GM23248 (cell line): ENCODE measurements at regions not wholly inside any gene's neighbourhood (a gene's known extent, or its start where the extent isn't known, plus 50 kb on each side); places are given as distances from the start of the nearest gene placed in this dataset.

Experiments used
- DNase-seq: peaks from one replicate; pipeline ENCODE4 v3.0.0-alpha.2; 2015
- H2AFZ ChIP-seq: fragments of 200-600 bp; sonication (generic); 2 replicates; pipeline ENCODE4 v1.6.1; 2016; ENCODE audit warnings: antibody characterized with exemption
- H3F3A ChIP-seq: fragments of 200-600 bp; sonication (generic); 2 replicates; pipeline ENCODE4 v1.6.1; 2016; ENCODE audit warnings: mild to moderate bottlenecking, antibody characterized with exemption, mixed run types; ENCODE audit not compliant: insufficient read depth
- H3K27ac ChIP-seq: fragments of 200-600 bp; sonication (generic); 2 replicates; pipeline ENCODE4 v1.5.1; 2016; ENCODE audit warnings: mild to moderate bottlenecking
- H3K27me3 ChIP-seq: fragments of 200-600 bp; sonication (generic); replicated peaks from 2 replicates; pipeline ENCODE4 v1.6.1; 2016; ENCODE audit warnings: mild to moderate bottlenecking; ENCODE audit not compliant: insufficient read depth
- H3K36me3 ChIP-seq: fragments of 200-600 bp; sonication (generic); 2 replicates; pipeline ENCODE4 v1.6.1; 2016; ENCODE audit warnings: low read depth, mild to moderate bottlenecking
- H3K4me1 ChIP-seq: fragments of 200-600 bp; sonication (generic); 2 replicates; pipeline ENCODE4 v1.6.1; 2016; ENCODE audit warnings: mild to moderate bottlenecking; ENCODE audit not compliant: insufficient read depth
- H3K4me2 ChIP-seq: fragments of 200-600 bp; sonication (generic); one replicate; pipeline ENCODE4 v1.6.1; 2016; ENCODE audit warnings: mild to moderate bottlenecking; ENCODE audit not compliant: unreplicated experiment
- H3K4me3 ChIP-seq: fragments of 200-600 bp; sonication (generic); 2 replicates; pipeline ENCODE4 v1.5.1; 2016; ENCODE audit warnings: mild to moderate bottlenecking
- H3K79me2 ChIP-seq: fragments of 200-600 bp; sonication (generic); 2 replicates; pipeline ENCODE4 v1.6.1; 2016; ENCODE audit warnings: mild to moderate bottlenecking; ENCODE audit not compliant: insufficient read depth
- H3K9ac ChIP-seq: fragments of 200-600 bp; sonication (generic); 2 replicates; pipeline ENCODE4 v1.6.1; 2016; ENCODE audit warnings: mild to moderate bottlenecking
- H3K9me2 ChIP-seq: fragments of 200-600 bp; sonication (generic); 2 replicates; pipeline ENCODE4 v1.6.1; 2016; ENCODE audit warnings: mixed run types, mild to moderate bottlenecking, moderate library complexity; ENCODE audit not compliant: insufficient read depth
- H3K9me3 ChIP-seq: fragments of 200-600 bp; sonication (generic); one replicate; pipeline ENCODE4 v1.6.1; 2017; ENCODE audit warnings: low read depth
- H4K20me1 ChIP-seq: fragments of 200-600 bp; sonication (generic); 2 replicates; pipeline ENCODE4 v1.6.0; 2016; ENCODE audit not compliant: insufficient read depth
- EZH2 ChIP-seq: fragments of 200-600 bp; sonication (generic); IDR thresholded peaks from 2 replicates; pipeline ENCODE4 v1.6.1; 2018; ENCODE audit warnings: antibody characterized with exemption, mild to moderate bottlenecking; ENCODE audit not compliant: insufficient read depth, poor library complexity, severe bottlenecking
- EZH2phosphoT487 ChIP-seq: fragments of 200-600 bp; sonication (generic); IDR thresholded peaks from 2 replicates; pipeline ENCODE4 v1.6.1; 2018; ENCODE audit warnings: antibody characterized with exemption, moderate library complexity, mild to moderate bottlenecking, low read depth; ENCODE audit not compliant: insufficient read depth
- WGBS, 2 experiments: methylation state at CpG; one replicate each; pipeline ENCODE4 v1.1.6; 2015 to 2017; ENCODE audit warnings: low lambda C conversion rate in 2 of 2, low coverage in 1 of 2; ENCODE audit errors: missing lambda C conversion rate in 2 of 2; 5-methylcytosine and 5-hydroxymethylcytosine counted together
- in situ Hi-C: fragments of 300-500 bp; cut with MboI; formaldehyde crosslinking; loops from 2 replicates; pipeline ENCODE4 v1.15.0; 2020

DNA sequence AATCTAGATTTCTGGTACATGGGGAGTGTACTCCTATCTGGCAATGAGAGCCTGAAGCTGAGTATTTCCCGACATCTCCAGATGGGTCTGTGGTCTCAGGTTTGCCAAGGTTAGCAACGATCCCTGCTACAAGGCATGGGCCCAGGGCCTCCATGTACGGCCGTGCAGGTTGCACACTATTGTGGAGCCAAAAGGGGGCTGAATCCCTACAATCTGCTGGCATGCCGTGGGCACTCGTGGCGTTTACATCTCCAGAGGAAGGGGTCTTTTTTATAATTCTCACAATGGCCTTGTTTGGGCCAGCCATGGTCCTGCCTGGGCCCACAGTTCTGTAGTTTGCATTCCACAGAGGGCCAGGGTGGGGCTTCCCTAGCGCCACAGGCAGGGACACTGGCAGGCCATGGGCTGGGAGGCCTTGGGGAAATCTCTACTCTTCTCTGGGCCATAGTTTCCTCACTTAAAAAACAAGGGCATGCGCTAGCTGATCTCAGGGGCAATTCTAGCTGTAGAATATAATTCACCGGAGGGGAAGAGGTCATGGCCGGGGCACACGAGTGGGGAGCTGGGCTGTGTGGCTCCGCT is 68.9 kb upstream of the TLE3 start:
- H3K4me2 ChIP-seq, result no peak overlapping the region
- WGBS, 2 experiments, result 91 to 93% methylated on average over 13 of the region's 13 CpGs
- H3K9ac ChIP-seq, result no peak overlapping the region
- H3K27ac ChIP-seq, result no peak overlapping the region
- no peak for DNase-seq
- no peaks in the 10 kb centered on the region for H3F3A ChIP-seq
- H3K4me1 ChIP-seq, result no peaks in the 10 kb centered on the region
- H3K9me2 ChIP-seq, result no peaks in the 10 kb centered on the region
- in situ Hi-C loops, result no loop called here
- no peak overlapping the region for H2AFZ ChIP-seq
- TF ChIP-seq EZH2 (no peak), EZH2phosphoT487 (no peak)
- H3K27me3 ChIP-seq, result peaks cover 3% of the 10 kb centered on the region; the same call in 1 of the 2 replicates
- no peaks in the 10 kb centered on the region for H4K20me1 ChIP-seq
- H3K79me2 ChIP-seq, result no peaks in the 10 kb centered on the region
- no peaks in the 10 kb centered on the region for H3K9me3 ChIP-seq
- no peaks in the 10 kb centered on the region for H3K36me3 ChIP-seq
- H3K4me3 ChIP-seq, result no peak overlapping the region

DNA sequence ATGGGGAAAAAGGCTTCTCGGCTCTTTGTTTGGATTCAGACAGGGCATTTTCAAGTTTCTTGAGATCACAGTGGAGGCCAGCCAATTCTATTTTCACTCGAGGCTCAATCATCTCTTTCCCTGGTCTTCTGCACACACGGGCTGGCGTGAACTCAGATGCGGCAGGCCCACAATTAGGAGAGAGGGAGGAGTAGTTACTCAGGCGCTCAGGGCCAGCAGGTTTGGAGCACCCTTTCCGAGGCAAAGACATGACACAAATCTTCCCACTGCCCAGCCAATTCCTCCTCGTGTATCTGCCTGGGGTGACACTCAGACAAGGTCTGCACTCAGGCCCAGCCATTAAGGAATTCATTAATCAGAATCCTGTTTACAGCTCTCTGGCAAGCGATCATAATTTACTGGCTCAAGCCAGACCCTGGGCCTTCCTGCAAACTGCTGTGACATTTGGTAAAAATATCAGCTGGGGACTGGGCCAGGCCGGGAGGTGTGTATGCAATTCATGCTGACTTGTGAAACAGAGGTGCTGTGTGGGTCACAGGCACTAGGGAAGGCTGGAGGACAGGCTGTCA is 68.1 kb upstream of the TLE3 start:
- in situ Hi-C loops, result no loop called here
- no peaks in the 10 kb centered on the region; the same call in 1 of the 2 replicates for H3K27me3 ChIP-seq
- H3K4me1 ChIP-seq, result no peaks in the 10 kb centered on the region
- H3K36me3 ChIP-seq, result no peaks in the 10 kb centered on the region
- no peak overlapping the region for H3K4me2 ChIP-seq
- WGBS, 2 experiments, result 45 to 51% methylated on average over 10 of the region's 10 CpGs
- no peak overlapping the region for H2AFZ ChIP-seq
- no peak overlapping the region for H3K4me3 ChIP-seq
- no peak overlapping the region for H3K9ac ChIP-seq
- TF ChIP-seq EZH2phosphoT487, result no peak
- no peak for TF ChIP-seq EZH2
- no peaks in the 10 kb centered on the region for H4K20me1 ChIP-seq
- no peaks in the 10 kb centered on the region for H3K9me2 ChIP-seq
- H3F3A ChIP-seq, result no peaks in the 10 kb centered on the region
- no peaks in the 10 kb centered on the region for H3K9me3 ChIP-seq
- no peaks in the 10 kb centered on the region for H3K79me2 ChIP-seq
- peak; percentile 30 for DNase-seq
- no peak overlapping the region for H3K27ac ChIP-seq

DNA sequence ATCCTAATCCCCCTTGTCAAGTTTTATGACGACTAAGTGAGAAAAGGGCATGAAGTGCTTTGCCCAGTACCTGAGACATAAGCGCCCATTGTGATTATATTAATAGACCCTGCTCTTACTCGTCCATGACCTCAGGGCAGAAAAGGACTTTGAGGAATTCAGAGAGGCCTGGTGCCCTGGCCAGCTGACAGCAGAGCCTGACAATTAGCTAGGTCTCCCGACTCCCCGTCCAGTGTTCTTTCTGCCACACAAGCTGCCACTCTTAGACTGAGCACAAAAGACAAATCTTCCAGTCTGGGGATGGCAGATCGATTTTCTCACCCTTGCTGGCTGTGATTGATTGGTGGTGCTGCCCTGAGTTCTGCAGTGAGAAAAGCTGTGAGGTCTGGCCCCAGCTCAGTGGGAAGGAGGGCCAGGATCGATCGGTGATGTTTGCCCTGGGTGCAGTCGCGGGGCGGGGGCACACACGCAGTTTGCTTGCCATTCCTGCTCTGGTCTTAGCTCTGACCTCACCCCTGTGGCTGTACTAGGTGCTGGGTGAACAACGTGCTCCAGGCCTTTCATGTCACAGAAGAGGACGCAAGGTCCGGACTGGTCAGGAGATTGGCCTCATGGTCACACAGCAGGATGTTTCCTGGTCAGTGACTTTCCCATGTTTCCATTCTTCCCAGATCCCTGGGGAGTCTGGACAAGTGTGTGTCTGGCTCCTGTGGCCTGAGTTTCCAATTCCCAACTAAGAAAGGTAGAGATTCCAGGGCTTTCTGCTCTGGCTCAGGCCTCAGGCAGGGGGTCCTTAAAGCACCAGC is 67.4 kb upstream of the TLE3 start:
- in situ Hi-C loops, result no loop called here
- H3F3A ChIP-seq, result no peaks in the 10 kb centered on the region
- H3K9me2 ChIP-seq, result no peaks in the 10 kb centered on the region
- 93% methylated on average over 15 of the region's 15 CpGs for WGBS, 2 experiments
- no peak overlapping the region for H3K4me3 ChIP-seq
- H3K36me3 ChIP-seq, result no peaks in the 10 kb centered on the region
- H3K9ac ChIP-seq, result no peak overlapping the region
- no peaks in the 10 kb centered on the region for H3K79me2 ChIP-seq
- TF ChIP-seq EZH2phosphoT487 (no peak), EZH2 (no peak)
- peaks cover 6% of the 10 kb centered on the region; the same call in 1 of the 2 replicates for H3K4me1 ChIP-seq
- no peak overlapping the region for H3K4me2 ChIP-seq
- no peak overlapping the region for H3K27ac ChIP-seq
- H4K20me1 ChIP-seq, result no peaks in the 10 kb centered on the region
- no peak for DNase-seq
- H3K9me3 ChIP-seq, result no peaks in the 10 kb centered on the region
- H2AFZ ChIP-seq, result no peak overlapping the region
- no peaks in the 10 kb centered on the region; the same call in 1 of the 2 replicates for H3K27me3 ChIP-seq

DNA sequence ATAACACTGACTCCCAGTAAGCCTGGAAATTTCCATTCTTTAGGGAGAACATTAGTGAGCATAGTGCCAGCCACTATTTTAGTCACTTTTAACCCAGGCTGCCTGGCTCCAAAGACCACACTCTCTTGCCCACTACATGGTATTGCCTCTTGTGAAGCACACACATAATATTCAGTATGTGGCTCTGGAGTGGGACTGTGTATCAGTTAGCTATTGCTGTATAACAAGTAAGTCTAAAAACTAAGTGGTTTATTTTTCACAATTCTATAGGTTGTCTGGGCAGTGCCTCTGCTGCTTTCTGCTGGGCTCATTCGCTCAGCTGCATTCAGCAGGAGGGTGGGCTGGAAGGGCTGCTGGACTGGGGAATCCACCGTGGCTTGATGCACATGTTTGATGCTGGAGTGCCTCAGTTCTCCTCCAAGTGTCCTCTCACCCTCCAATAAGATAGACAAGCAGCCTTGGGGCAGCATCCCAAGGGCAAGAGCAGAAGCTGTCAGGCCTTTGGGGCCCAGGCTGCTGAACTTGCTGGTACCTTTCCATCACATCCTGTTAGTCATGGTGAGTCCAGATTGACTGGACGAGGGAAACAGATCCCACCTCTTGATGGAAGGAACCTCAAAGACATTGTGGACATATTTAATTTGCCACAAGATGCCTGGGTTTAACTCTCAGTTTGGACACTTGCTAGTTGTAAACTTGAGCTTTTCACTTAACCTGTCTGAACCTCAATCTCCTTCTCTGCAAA is 66.6 kb upstream of the TLE3 start:
- no peaks in the 10 kb centered on the region; the same call in 1 of the 2 replicates for H3K27me3 ChIP-seq
- H3K27ac ChIP-seq, result no peak overlapping the region
- WGBS, 2 experiments, result 72 to 76% methylated on average over 3 of the region's 3 CpGs
- H3K9ac ChIP-seq, result no peak overlapping the region
- in situ Hi-C loops, result no loop called here
- no peak overlapping the region for H3K4me3 ChIP-seq
- no peaks in the 10 kb centered on the region for H4K20me1 ChIP-seq
- H3K79me2 ChIP-seq, result no peaks in the 10 kb centered on the region
- TF ChIP-seq EZH2 (no peak), EZH2phosphoT487 (no peak)
- H3K9me3 ChIP-seq, result no peaks in the 10 kb centered on the region
- H3K4me1 ChIP-seq, result peaks cover 9% of the 10 kb centered on the region; the same call in 1 of the 2 replicates
- H3K36me3 ChIP-seq, result no peaks in the 10 kb centered on the region
- H3K4me2 ChIP-seq, result no peak overlapping the region
- DNase-seq, result peak; percentile 30
- no peaks in the 10 kb centered on the region for H3F3A ChIP-seq
- H3K9me2 ChIP-seq, result no peaks in the 10 kb centered on the region
- no peak overlapping the region for H2AFZ ChIP-seq
